ENCODE measurements at regions not wholly inside any gene's neighbourhood (a gene's known extent, or its start where the extent isn't known, plus 50 kb on each side); places are given as distances from the start of the nearest gene placed in this dataset.

GRCh38 chr11:121721961-121722360 lies 269.2 kb upstream of the SORL1-AS1 start:
- H3K27ac Mint-ChIP-seq (ENCODE audit: unreplicated experiment): peak overlapping the region; percentile 50
- no TSS peak for BruUV-seq (replicated peaks)
- intact Hi-C loops (cut with micrococcal nuclease; ENCODE audit: unreplicated experiment): no loop called here
- H3K4me1 Mint-ChIP-seq (ENCODE audit: low read depth, unreplicated experiment): no peaks in the 10 kb centered on the region
- H3K36me3 Mint-ChIP-seq (ENCODE audit: insufficient read depth, unreplicated experiment): peaks cover 6% of the 10 kb centered on the region
- H3K9me3 Mint-ChIP-seq (ENCODE audit: low read depth, unreplicated experiment): peaks cover 7% of the 10 kb centered on the region
- DNase-seq: no peak
- H3K4me3 Mint-ChIP-seq (ENCODE audit: low read depth, unreplicated experiment): peak overlapping the region; percentile 68
- TF ChIP-seq CTCF (IDR thresholded peaks at IDR 0.05; ENCODE audit: unreplicated experiment): no peak
- H3K27me3 Mint-ChIP-seq (ENCODE audit: unreplicated experiment): peaks cover 22% of the 10 kb centered on the region
- CTCF ChIA-PET: interaction anchor here (1.0 to 1.2 kb wide), 2 partner anchors 66 to 367 kb away, joined by 3 to 5 read pairs; no protein-coding TSS in a partner anchor

GRCh38 chr11:121721448-121721847 lies 268.7 kb upstream of the SORL1-AS1 start:
- no peak for DNase-seq
- Mint-ChIP-seq H3K36me3 (ENCODE audit: insufficient read depth, unreplicated experiment) (peaks cover 6% of the 10 kb centered on the region), H3K4me1 (ENCODE audit: low read depth, unreplicated experiment) (no peaks in the 10 kb centered on the region), H3K27me3 (ENCODE audit: unreplicated experiment) (peaks cover 17% of the 10 kb centered on the region), H3K9me3 (ENCODE audit: low read depth, unreplicated experiment) (peaks cover 7% of the 10 kb centered on the region), H3K4me3 (ENCODE audit: low read depth, unreplicated experiment) (no peak overlapping the region), H3K27ac (ENCODE audit: unreplicated experiment) (no peak overlapping the region)
- CTCF ChIA-PET: interaction anchor here (1.2 kb wide), 1 partner anchor 66 kb away, joined by 3 read pairs; no protein-coding TSS in a partner anchor
- TF ChIP-seq CTCF (IDR thresholded peaks at IDR 0.05; ENCODE audit: unreplicated experiment): no peak
- BruUV-seq (replicated peaks): no TSS peak
- intact Hi-C loops (cut with micrococcal nuclease; ENCODE audit: unreplicated experiment): no loop called here

GRCh38 chr11:121717296-121717695 lies 264.5 kb upstream of the SORL1-AS1 start:
- H3K4me1 Mint-ChIP-seq (ENCODE audit: low read depth, unreplicated experiment): no peaks in the 10 kb centered on the region
- H3K36me3 Mint-ChIP-seq (ENCODE audit: insufficient read depth, unreplicated experiment): peaks cover 2% of the 10 kb centered on the region
- no peak overlapping the region for H3K4me3 Mint-ChIP-seq (ENCODE audit: low read depth, unreplicated experiment)
- peaks cover 11% of the 10 kb centered on the region for H3K9me3 Mint-ChIP-seq (ENCODE audit: low read depth, unreplicated experiment)
- CTCF ChIA-PET: no interaction called here
- no TSS peak for BruUV-seq (replicated peaks)
- H3K27me3 Mint-ChIP-seq (ENCODE audit: unreplicated experiment): peaks cover 12% of the 10 kb centered on the region
- H3K27ac Mint-ChIP-seq (ENCODE audit: unreplicated experiment): no peak overlapping the region
- no peak for DNase-seq
- TF ChIP-seq CTCF (IDR thresholded peaks at IDR 0.05; ENCODE audit: unreplicated experiment): no peak
- intact Hi-C loops (cut with micrococcal nuclease; ENCODE audit: unreplicated experiment): no loop called here

- peaks cover 10% of the 10 kb centered on the region for H3K4me1 Mint-ChIP-seq (ENCODE audit: low read depth, unreplicated experiment)
- H3K27me3 Mint-ChIP-seq (ENCODE audit: unreplicated experiment): peaks cover 12% of the 10 kb centered on the region
- no peaks in the 10 kb centered on the region for H3K36me3 Mint-ChIP-seq (ENCODE audit: insufficient read depth, unreplicated experiment)
- H3K4me3 Mint-ChIP-seq (ENCODE audit: low read depth, unreplicated experiment): no peak overlapping the region
- no peak for DNase-seq
- CTCF ChIA-PET: no interaction called here
- TF ChIP-seq CTCF (IDR thresholded peaks at IDR 0.05; ENCODE audit: unreplicated experiment): no peak
- H3K9me3 Mint-ChIP-seq (ENCODE audit: low read depth, unreplicated experiment): peaks cover 11% of the 10 kb centered on the region
- no peak overlapping the region for H3K27ac Mint-ChIP-seq (ENCODE audit: unreplicated experiment)
- no TSS peak for BruUV-seq (replicated peaks)
- intact Hi-C loops (cut with micrococcal nuclease; ENCODE audit: unreplicated experiment): no loop called here
Measured at GRCh38 chr11:121716060-121716459, 263.3 kb upstream of the SORL1-AS1 start.

Data from Calu3 (cell line).